ENCODE measurements at regions not wholly inside any gene's neighbourhood (a gene's known extent, or its start where the extent isn't known, plus 50 kb on each side); places are given as distances from the start of the nearest gene placed in this dataset.

DNA sequence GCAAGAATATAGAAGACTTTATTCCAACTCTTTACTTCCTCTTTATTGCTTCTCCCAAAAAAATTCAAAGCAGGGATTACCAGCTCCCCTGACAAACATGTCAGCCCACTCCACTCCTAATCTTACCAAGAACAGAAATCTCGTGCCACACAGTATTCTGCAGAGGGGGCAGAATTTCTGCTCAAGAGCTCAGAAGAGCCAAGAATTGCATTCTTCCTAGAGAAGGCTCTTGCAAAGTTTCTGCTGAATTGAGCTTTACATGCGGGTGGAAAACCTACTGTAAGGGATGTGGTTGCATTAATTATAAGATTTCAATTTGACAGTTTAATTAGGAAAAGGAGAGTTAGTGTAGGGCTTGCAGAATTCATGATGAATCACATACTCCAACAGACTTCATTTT lies 428.5 kb downstream of the CETN3 start:
- no peak overlapping the region for H3K27ac ChIP-seq (ENCODE audit: low read depth, low read length)

DNA sequence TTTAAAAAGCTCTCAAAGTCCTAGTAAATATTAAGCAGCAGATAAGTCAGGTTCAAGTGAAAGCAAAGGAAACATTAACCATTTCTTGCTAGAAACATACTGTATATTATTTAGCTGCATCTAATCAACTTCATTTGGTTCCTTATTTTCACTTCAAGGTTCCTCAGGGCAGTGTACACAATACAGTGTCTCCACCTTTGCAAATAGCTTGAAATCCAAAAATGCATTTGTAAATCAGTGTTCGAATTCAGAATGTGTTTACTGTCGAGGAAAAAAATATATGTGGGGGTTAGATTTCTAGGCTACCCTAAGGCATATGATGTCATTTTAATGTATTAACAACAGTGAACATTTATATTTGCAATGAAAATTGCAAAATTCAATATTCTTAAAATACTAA lies 436.0 kb downstream of the CETN3 start:
- Histone ChIP-seq H3K27ac (ENCODE audit: low read depth, low read length) (no peak overlapping the region), H3K9ac (ENCODE audit: low read length) (no peak overlapping the region), H3K4me3 (ENCODE audit: low read depth in 1 of 2, low read length in 2 of 2) (no peak overlapping the region), H3K9me3 (ENCODE audit: low read length) (no peaks in the 10 kb centered on the region), H3K4me1 (ENCODE audit: insufficient read depth, low read length) (peaks cover 5% of the 10 kb centered on the region), H3K36me3 (ENCODE audit: insufficient read depth, low read length) (no peaks in the 10 kb centered on the region), H3K27me3 (ENCODE audit: control insufficient read depth in 1 of 2, insufficient read depth in 2 of 2, low read length in 2 of 2) (no peaks in the 10 kb centered on the region)

More for the DNA sequence above, 428.5 kb downstream of the CETN3 start:
- no peak overlapping the region for H3K4me3 ChIP-seq (ENCODE audit: low read depth in 1 of 2, low read length in 2 of 2)
- no peaks in the 10 kb centered on the region for H3K9me3 ChIP-seq (ENCODE audit: low read length)
- no peaks in the 10 kb centered on the region for H3K4me1 ChIP-seq (ENCODE audit: insufficient read depth, low read length)
- no peak overlapping the region for H3K9ac ChIP-seq (ENCODE audit: low read length)
- H3K36me3 ChIP-seq (ENCODE audit: insufficient read depth, low read length), result no peaks in the 10 kb centered on the region
- H3K27me3 ChIP-seq (ENCODE audit: control insufficient read depth in 1 of 2, insufficient read depth in 2 of 2, low read length in 2 of 2), result no peaks in the 10 kb centered on the region

DNA sequence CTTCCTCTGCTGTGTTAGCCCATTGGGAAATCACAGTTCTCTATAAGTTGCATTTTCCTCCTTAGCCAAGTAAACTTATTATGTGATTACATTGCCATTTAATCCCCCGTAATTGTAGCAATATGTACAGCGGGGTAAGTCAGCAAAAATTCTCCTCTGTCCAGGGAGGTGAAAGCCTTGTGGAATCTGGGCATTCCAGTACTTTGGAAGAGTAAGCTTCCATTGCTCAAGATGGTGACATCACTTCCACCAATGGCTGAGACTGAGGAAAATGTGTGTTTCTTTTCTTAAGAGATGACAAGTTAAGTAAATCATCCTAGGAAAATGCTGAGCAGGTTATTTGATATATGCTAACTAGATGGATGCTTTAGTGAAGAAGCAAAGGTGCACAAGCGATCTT lies 436.7 kb downstream of the CETN3 start:
- no peaks in the 10 kb centered on the region for H3K9me3 ChIP-seq (ENCODE audit: low read length)
- H3K9ac ChIP-seq (ENCODE audit: low read length), result no peak overlapping the region
- H3K4me3 ChIP-seq (ENCODE audit: low read depth in 1 of 2, low read length in 2 of 2), result no peak overlapping the region
- peaks cover 5% of the 10 kb centered on the region for H3K4me1 ChIP-seq (ENCODE audit: insufficient read depth, low read length)
- H3K27ac ChIP-seq (ENCODE audit: low read depth, low read length), result no peak overlapping the region
- H3K27me3 ChIP-seq (ENCODE audit: control insufficient read depth in 1 of 2, insufficient read depth in 2 of 2, low read length in 2 of 2), result no peaks in the 10 kb centered on the region
- H3K36me3 ChIP-seq (ENCODE audit: insufficient read depth, low read length), result no peaks in the 10 kb centered on the region

DNA sequence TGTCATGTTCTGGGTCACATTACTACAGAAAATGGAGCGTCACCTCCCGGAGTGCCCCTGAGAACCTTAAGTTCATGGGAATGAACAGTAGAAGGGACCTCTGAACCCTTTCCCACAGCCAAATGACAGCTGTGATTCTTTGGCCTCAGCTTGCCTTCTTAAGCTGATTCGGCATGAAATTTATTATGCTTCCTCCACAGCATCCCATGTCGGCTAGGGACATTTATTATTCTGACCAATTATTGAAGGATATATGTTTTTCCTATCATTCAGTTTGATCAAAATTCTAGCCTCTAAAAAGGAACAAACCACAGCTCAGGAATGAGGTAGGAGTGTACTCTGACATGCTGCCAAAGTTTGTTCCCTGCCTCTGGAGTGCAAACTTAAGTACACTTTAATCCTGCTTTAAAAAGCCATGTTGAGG lies 440.6 kb downstream of the CETN3 start:
- Histone ChIP-seq H3K36me3 (ENCODE audit: insufficient read depth, low read length) (no peaks in the 10 kb centered on the region), H3K4me1 (ENCODE audit: insufficient read depth, low read length) (peaks cover 5% of the 10 kb centered on the region), H3K27me3 (ENCODE audit: control insufficient read depth in 1 of 2, insufficient read depth in 2 of 2, low read length in 2 of 2) (no peaks in the 10 kb centered on the region), H3K27ac (ENCODE audit: low read depth, low read length) (no peak overlapping the region), H3K4me3 (ENCODE audit: low read depth in 1 of 2, low read length in 2 of 2) (no peak overlapping the region), H3K9me3 (ENCODE audit: low read length) (no peaks in the 10 kb centered on the region), H3K9ac (ENCODE audit: low read length) (no peak overlapping the region)

DNA sequence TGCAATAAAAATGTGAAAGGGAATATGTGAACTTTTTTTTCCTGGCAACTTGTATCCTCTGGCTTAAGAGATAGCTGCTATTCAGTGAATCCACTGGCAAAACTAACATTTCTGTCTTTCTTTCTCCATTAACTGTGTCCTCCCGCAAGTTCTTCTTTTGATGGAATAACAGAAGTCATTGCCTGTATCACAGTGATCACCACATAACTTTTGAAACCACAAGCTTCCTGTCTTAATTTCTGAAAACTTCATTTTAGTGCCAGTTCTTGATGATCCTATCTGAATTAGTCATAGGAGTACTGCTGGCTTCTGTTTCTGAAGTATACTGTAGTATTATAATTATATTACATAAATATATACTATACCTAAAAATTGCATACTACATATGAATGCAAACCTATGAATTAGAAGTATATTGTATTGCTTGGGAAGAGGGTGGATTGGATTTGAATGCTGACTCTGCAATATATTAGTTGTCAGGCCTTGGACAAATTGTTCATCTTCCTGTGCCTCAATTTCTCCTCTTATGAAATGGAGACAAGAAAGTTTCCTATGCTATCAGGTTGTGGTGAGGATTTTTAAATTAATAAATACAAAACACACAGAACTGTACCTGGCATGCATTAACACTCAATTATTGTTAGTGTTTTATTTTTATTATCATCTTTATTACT lies 441.6 kb downstream of the CETN3 start:
- Histone ChIP-seq H3K4me1 (ENCODE audit: insufficient read depth, low read length) (peaks cover 5% of the 10 kb centered on the region), H3K36me3 (ENCODE audit: insufficient read depth, low read length) (no peaks in the 10 kb centered on the region), H3K9me3 (ENCODE audit: low read length) (no peaks in the 10 kb centered on the region), H3K27me3 (ENCODE audit: control insufficient read depth in 1 of 2, insufficient read depth in 2 of 2, low read length in 2 of 2) (no peaks in the 10 kb centered on the region), H3K27ac (ENCODE audit: low read depth, low read length) (no peak overlapping the region), H3K4me3 (ENCODE audit: low read depth in 1 of 2, low read length in 2 of 2) (no peak overlapping the region), H3K9ac (ENCODE audit: low read length) (no peak overlapping the region)

DNA sequence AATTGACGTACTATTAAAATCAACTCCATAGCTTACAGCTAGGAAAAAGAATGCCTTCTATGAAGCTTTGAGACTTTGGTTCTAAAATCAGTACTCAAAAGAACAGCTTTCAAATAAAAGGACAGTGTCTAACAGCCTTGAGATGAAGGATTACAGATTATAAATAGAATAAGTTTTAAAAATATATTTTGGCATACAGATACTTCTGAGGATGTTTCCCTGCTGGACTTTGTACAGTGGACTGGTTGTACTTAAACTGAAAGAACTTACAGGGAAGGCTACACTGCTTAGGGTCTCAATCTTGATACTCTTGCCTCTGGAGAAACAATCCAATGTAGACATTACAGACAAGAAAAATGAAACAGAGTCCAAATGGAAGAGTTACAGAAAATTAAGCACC lies 452.7 kb downstream of the CETN3 start:
- no peaks in the 10 kb centered on the region for H3K27me3 ChIP-seq (ENCODE audit: control insufficient read depth in 1 of 2, insufficient read depth in 2 of 2, low read length in 2 of 2)

DNA sequence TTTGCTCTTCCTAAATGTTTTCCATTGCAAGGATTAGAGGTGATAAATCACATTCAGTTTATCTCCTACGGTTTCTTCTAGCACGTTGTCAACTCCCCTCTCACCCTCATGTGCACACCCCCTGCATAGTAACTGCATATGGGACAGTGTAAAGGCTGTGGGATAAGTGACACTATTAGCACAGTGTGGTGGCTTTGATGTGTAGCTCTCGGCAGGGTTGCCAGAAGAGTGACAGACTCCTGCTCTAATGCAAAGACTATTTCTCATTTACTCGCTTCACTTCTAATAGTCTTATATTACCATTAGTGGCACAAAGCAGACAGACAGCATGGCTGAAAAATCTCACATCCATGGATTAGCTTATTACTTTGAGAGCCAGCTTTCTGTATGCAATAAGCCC lies 454.6 kb downstream of the CETN3 start:
- H3K9ac ChIP-seq (ENCODE audit: low read length), result no peak overlapping the region
- no peaks in the 10 kb centered on the region for H3K36me3 ChIP-seq (ENCODE audit: insufficient read depth, low read length)
- no peaks in the 10 kb centered on the region for H3K9me3 ChIP-seq (ENCODE audit: low read length)
- no peak overlapping the region for H3K4me3 ChIP-seq (ENCODE audit: low read depth in 1 of 2, low read length in 2 of 2)
- no peaks in the 10 kb centered on the region for H3K4me1 ChIP-seq (ENCODE audit: insufficient read depth, low read length)
- no peaks in the 10 kb centered on the region for H3K27me3 ChIP-seq (ENCODE audit: control insufficient read depth in 1 of 2, insufficient read depth in 2 of 2, low read length in 2 of 2)
- no peak overlapping the region for H3K27ac ChIP-seq (ENCODE audit: low read depth, low read length)

More for the DNA sequence above, 452.7 kb downstream of the CETN3 start:
- no peak overlapping the region for H3K4me3 ChIP-seq (ENCODE audit: low read depth in 1 of 2, low read length in 2 of 2)
- no peaks in the 10 kb centered on the region for H3K9me3 ChIP-seq (ENCODE audit: low read length)
- H3K27ac ChIP-seq (ENCODE audit: low read depth, low read length), result no peak overlapping the region
- no peaks in the 10 kb centered on the region for H3K4me1 ChIP-seq (ENCODE audit: insufficient read depth, low read length)
- H3K36me3 ChIP-seq (ENCODE audit: insufficient read depth, low read length), result no peaks in the 10 kb centered on the region
- H3K9ac ChIP-seq (ENCODE audit: low read length), result no peak overlapping the region

DNA sequence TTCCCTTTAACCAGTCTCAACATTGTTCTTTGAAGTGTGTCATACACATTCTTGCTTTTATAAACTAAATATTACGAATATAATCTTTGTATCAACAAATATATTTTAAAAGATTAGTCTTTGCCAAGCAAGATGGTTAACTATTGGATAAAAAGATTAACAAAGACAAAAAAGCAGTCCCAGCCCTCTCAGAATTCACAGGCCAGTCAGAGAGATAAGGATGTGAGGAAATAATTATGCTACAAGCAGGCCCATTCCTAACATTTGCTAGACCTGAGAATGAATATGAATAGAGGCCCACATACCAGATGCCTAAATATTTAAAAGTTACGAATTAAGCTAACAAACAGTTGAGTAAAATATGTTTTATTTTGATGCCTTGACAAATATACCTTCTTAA lies 457.7 kb downstream of the CETN3 start:
- Histone ChIP-seq H3K9ac (ENCODE audit: low read length) (no peak overlapping the region), H3K27me3 (ENCODE audit: control insufficient read depth in 1 of 2, insufficient read depth in 2 of 2, low read length in 2 of 2) (no peaks in the 10 kb centered on the region), H3K36me3 (ENCODE audit: insufficient read depth, low read length) (no peaks in the 10 kb centered on the region)

DNA sequence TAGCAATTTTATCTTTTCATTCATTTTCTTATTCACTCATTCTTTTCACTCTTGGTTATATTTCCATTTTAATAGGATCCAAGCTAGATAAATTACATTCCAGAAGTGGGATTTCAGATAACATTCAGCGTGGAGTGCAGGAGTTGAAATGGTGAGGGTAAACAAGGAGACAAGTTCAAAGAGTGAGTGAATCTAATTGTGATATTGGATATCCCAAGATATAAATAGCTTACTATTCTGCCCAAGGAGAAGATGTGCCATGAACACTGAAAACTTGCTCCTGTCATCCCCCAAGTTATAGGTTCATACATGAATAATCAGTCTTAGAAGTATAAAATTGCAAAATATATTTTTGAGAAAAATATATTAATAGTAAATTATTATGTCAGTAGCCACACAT lies 459.3 kb downstream of the CETN3 start:
- Histone ChIP-seq H3K9ac (ENCODE audit: low read length) (no peak overlapping the region), H3K27ac (ENCODE audit: low read depth, low read length) (no peak overlapping the region), H3K36me3 (ENCODE audit: insufficient read depth, low read length) (no peaks in the 10 kb centered on the region), H3K9me3 (ENCODE audit: low read length) (no peaks in the 10 kb centered on the region), H3K4me1 (ENCODE audit: insufficient read depth, low read length) (peaks cover 5% of the 10 kb centered on the region), H3K4me3 (ENCODE audit: low read depth in 1 of 2, low read length in 2 of 2) (no peak overlapping the region), H3K27me3 (ENCODE audit: control insufficient read depth in 1 of 2, insufficient read depth in 2 of 2, low read length in 2 of 2) (no peaks in the 10 kb centered on the region)

More for the DNA sequence above, 457.7 kb downstream of the CETN3 start:
- Histone ChIP-seq H3K4me3 (ENCODE audit: low read depth in 1 of 2, low read length in 2 of 2) (no peak overlapping the region), H3K27ac (ENCODE audit: low read depth, low read length) (no peak overlapping the region), H3K9me3 (ENCODE audit: low read length) (no peaks in the 10 kb centered on the region), H3K4me1 (ENCODE audit: insufficient read depth, low read length) (no peaks in the 10 kb centered on the region)

DNA sequence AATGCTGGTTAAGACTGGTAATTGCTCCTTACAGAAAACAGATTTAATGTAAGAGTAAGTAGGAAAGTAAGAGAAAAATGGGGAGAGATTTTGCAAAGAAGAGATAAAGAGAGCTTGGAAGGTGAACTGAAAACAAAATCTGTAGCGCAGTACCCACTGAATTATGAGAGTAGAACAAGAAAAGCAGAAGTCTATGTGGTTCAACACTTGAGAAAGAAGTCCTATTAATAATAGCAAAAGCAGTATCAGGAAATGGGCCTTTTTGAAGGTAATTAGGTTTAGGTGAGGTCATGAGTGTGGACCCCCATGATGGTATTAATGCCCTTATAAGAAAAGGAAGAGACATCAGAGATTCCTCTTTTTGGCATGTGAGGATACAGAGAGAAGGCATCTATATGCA lies 460.6 kb downstream of the CETN3 start:
- H3K9ac ChIP-seq (ENCODE audit: low read length), result no peak overlapping the region
- no peaks in the 10 kb centered on the region for H3K27me3 ChIP-seq (ENCODE audit: control insufficient read depth in 1 of 2, insufficient read depth in 2 of 2, low read length in 2 of 2)
- H3K36me3 ChIP-seq (ENCODE audit: insufficient read depth, low read length), result no peaks in the 10 kb centered on the region
- H3K9me3 ChIP-seq (ENCODE audit: low read length), result no peaks in the 10 kb centered on the region
- peaks cover 5% of the 10 kb centered on the region for H3K4me1 ChIP-seq (ENCODE audit: insufficient read depth, low read length)
- no peak overlapping the region for H3K27ac ChIP-seq (ENCODE audit: low read depth, low read length)
- H3K4me3 ChIP-seq (ENCODE audit: low read depth in 1 of 2, low read length in 2 of 2), result no peak overlapping the region

DNA sequence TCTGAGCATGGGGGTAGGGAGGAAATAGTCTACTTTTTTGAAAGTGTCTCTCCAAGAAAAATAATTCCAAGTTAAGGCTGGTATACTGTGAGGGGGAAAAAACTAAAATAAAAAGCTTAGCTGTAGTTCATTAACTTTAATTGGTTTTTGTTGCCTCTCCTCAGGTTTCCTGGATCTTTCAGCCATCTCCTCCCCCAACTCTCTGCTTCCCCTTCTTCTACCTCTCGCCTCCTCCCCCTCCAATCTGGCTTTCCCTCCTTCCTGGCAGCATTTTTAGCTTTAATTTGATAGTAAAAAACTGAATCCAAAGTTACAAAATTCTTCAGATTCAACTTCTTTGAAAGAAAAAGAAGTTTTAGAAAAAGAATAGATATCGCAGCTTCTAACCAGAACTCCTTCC lies 462.6 kb downstream of the CETN3 start:
- no peaks in the 10 kb centered on the region for H3K9me3 ChIP-seq (ENCODE audit: low read length)
- H3K27me3 ChIP-seq (ENCODE audit: control insufficient read depth in 1 of 2, insufficient read depth in 2 of 2, low read length in 2 of 2), result no peaks in the 10 kb centered on the region
- no peaks in the 10 kb centered on the region for H3K36me3 ChIP-seq (ENCODE audit: insufficient read depth, low read length)
- no peak overlapping the region for H3K9ac ChIP-seq (ENCODE audit: low read length)
- H3K4me3 ChIP-seq (ENCODE audit: low read depth in 1 of 2, low read length in 2 of 2), result no peak overlapping the region
- no peak overlapping the region for H3K27ac ChIP-seq (ENCODE audit: low read depth, low read length)
- H3K4me1 ChIP-seq (ENCODE audit: insufficient read depth, low read length), result peaks cover 5% of the 10 kb centered on the region

DNA sequence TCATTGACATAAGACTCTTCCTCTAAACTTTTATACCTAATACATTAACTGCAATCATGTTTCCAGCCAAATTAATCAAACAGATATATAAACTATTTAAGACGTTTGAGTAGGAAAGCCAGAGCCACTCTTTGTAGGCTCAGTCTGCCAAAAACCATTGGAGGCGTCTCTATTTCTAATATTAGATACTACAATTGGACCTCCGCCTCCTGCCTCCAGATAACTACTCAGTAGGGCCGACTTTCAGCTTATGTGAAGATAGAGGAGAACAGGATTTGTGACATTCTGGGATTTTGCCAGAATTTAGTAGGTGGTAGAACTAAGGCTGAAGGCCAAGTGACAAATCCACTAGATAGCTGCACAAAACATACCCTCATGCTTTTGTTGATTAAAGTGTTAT lies 463.0 kb downstream of the CETN3 start:
- Histone ChIP-seq H3K4me3 (ENCODE audit: low read depth in 1 of 2, low read length in 2 of 2) (no peak overlapping the region), H3K27ac (ENCODE audit: low read depth, low read length) (no peak overlapping the region), H3K36me3 (ENCODE audit: insufficient read depth, low read length) (no peaks in the 10 kb centered on the region), H3K9me3 (ENCODE audit: low read length) (no peaks in the 10 kb centered on the region), H3K4me1 (ENCODE audit: insufficient read depth, low read length) (peaks cover 5% of the 10 kb centered on the region), H3K9ac (ENCODE audit: low read length) (no peak overlapping the region), H3K27me3 (ENCODE audit: control insufficient read depth in 1 of 2, insufficient read depth in 2 of 2, low read length in 2 of 2) (no peaks in the 10 kb centered on the region)

All from muscle layer of colon (tissue), 2 donors.